GM12891 (cell line): ENCODE measurements at regions not wholly inside any gene's neighbourhood (a gene's known extent, or its start where the extent isn't known, plus 50 kb on each side); places are given as distances from the start of the nearest gene placed in this dataset.

Experiments
- POLR2A ChIP-seq: IDR thresholded peaks from 2 replicates; pipeline ENCODE4 v1.6.1; 2011; ENCODE audit warnings: low read depth, low read length, control low read depth
- SPI1 ChIP-seq: IDR thresholded peaks from 2 replicates; pipeline ENCODE4 v1.6.1; 2011; ENCODE audit warnings: low read depth, low read length, control low read depth

DNA sequence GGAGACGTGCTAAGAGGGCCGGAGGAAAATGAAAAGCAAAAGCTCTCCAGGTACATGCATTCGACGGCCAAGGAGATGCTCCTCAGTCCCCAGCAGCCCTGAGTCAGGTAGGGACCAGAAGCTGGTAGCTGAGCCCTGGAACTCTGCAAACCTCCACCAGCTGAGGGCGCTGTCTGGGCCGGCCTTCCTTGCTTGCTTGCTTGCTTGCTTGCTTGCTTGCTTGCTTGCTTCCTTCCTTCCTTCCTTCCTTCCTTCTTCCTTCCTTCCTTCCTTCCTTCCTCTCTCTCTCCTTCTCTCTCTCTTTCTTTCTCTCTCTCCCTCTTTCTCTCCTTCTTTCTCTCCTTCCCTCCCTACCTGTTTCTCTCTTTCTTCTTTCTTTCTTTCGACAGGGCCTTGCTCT is 94.6 kb upstream of the RASGRF1 start:
- TF ChIP-seq POLR2A (no peak), SPI1 (no peak)
